Gastroesophageal sphincter (tissue), 4 donors: ENCODE measurements at regions not wholly inside any gene's neighbourhood (a gene's known extent, or its start where the extent isn't known, plus 50 kb on each side); places are given as distances from the start of the nearest gene placed in this dataset.

ENCODE experiments used
- ATAC-seq: fragments of 150-250 bp; one replicate; pipeline ENCODE4 v1.9.1; 2016; ENCODE audit warnings: mild to moderate bottlenecking, moderate library complexity
- H3K27ac ChIP-seq, 4 donors: fragments of 200-600 bp; sonication (generic) in 3 of 4; 1 replicate in 3 of 4; 2 replicates in 1 of 4; pipeline ENCODE4 v1.5.1; 2016 to 2019
- H3K27me3 ChIP-seq: fragments of 200-600 bp; sonication (generic); one replicate; pipeline ENCODE4 v1.5.1; 2019
- H3K36me3 ChIP-seq, 2 donors: fragments of 200-600 bp; sonication (generic); one replicate each; pipeline ENCODE4 v1.5.1; 2019; ENCODE audit warnings: control low read depth in 1 of 2
- H3K4me1 ChIP-seq, 3 donors: fragments of 200-600 bp; sonication (generic); 1 replicate in 2 of 3; 2 replicates in 1 of 3; pipeline ENCODE4 v1.5.1; 2016 to 2019; ENCODE audit warnings: control low read depth in 2 of 3
- H3K4me3 ChIP-seq, 2 donors: fragments of 200-600 bp; sonication (generic); one replicate each; pipeline ENCODE4 v1.5.1; 2019; ENCODE audit warnings: mild to moderate bottlenecking in 1 of 2, moderate library complexity in 1 of 2
- H3K9me3 ChIP-seq, 3 donors: fragments of 200-600 bp; sonication (generic); one replicate each; pipeline ENCODE4 v1.5.1; 2017 to 2019; ENCODE audit warnings: control low read depth in 2 of 3
- CTCF ChIP-seq, 4 experiments: fragments of 200-600 bp in 2 of 4; fragments of 450-650 bp in 2 of 4; sonication (generic) in 1 of 4; IDR thresholded peaks; one replicate each; pipeline ENCODE4 v1.5.1; 2017 to 2019; ENCODE audit warnings: antibody characterized with exemption in 4 of 4, mild to moderate bottlenecking in 2 of 4, moderate library complexity in 2 of 4
- EP300 ChIP-seq: sonication (generic); formaldehyde crosslinking; IDR thresholded peaks from one replicate; pipeline ENCODE4 v1.6.1; 2017; ENCODE audit warnings: antibody characterized with exemption, mild to moderate bottlenecking
- POLR2A ChIP-seq, 2 donors: fragments of 450-650 bp; IDR thresholded peaks; one replicate each; pipeline ENCODE4 v1.6.1; 2017; ENCODE audit warnings: antibody characterized with exemption in 2 of 2, mild to moderate bottlenecking in 2 of 2, moderate library complexity in 1 of 2
- POLR2AphosphoS5 ChIP-seq: sonication (generic); formaldehyde crosslinking; IDR thresholded peaks from one replicate; pipeline ENCODE4 v1.6.1; 2017; ENCODE audit warnings: antibody characterized with exemption
- WGBS, 2 donors: methylation state at CpG; one replicate each; pipeline ENCODE4 v1.1.5; 2018; ENCODE audit warnings: low coverage in 1 of 2; 5-methylcytosine and 5-hydroxymethylcytosine counted together

GRCh38 chr7:34550996-34551395 lies 107.0 kb upstream of the NPSR1 start:
- no peak overlapping the region for H3K27ac ChIP-seq
- no peak for ATAC-seq
- H3K9me3 ChIP-seq, result peaks cover 0 to 28% (median 0%) of the 10 kb centered on the region in 3 donors
- H3K27me3 ChIP-seq, result no peaks in the 10 kb centered on the region
- no peaks in the 10 kb centered on the region for H3K36me3 ChIP-seq
- TF ChIP-seq POLR2A (IDR thresholded peaks at IDR 0.05) (no peak), CTCF (IDR thresholded peaks at IDR 0.05) (no peak), POLR2AphosphoS5 (no peak), EP300 (no peak)
- H3K4me3 ChIP-seq, result no peak overlapping the region
- WGBS, 2 donors, result 70 to 73% methylated on average over 2 of the region's 2 CpGs
- no peaks in the 10 kb centered on the region for H3K4me1 ChIP-seq

GRCh38 chr7:34552502-34552901 lies 105.5 kb upstream of the NPSR1 start:
- no peak for TF ChIP-seq POLR2AphosphoS5
- TF ChIP-seq CTCF (IDR thresholded peaks at IDR 0.05), result no peak
- TF ChIP-seq EP300, result no peak
- TF ChIP-seq POLR2A (IDR thresholded peaks at IDR 0.05), result no peak
- peak; percentile 3 for ATAC-seq

GRCh38 chr7:34558022-34558421 lies 100.0 kb upstream of the NPSR1 start:
- 80 to 93% methylated on average over 4 of the region's 4 CpGs for WGBS, 2 donors
- no peak overlapping the region for H3K27ac ChIP-seq
- H3K4me1 ChIP-seq, result no peaks in the 10 kb centered on the region
- H3K27me3 ChIP-seq, result no peaks in the 10 kb centered on the region
- no peaks in the 10 kb centered on the region for H3K36me3 ChIP-seq
- peaks cover 0 to 27% (median 0%) of the 10 kb centered on the region in 3 donors for H3K9me3 ChIP-seq
- TF ChIP-seq POLR2A (IDR thresholded peaks at IDR 0.05) (no peak), CTCF (IDR thresholded peaks at IDR 0.05) (no peak), EP300 (no peak), POLR2AphosphoS5 (no peak)
- H3K4me3 ChIP-seq, result no peak overlapping the region
- ATAC-seq, result no peak

More at GRCh38 chr7:34552502-34552901, 105.5 kb upstream of the NPSR1 start:
- Histone ChIP-seq H3K36me3 (no peaks in the 10 kb centered on the region), H3K27me3 (no peaks in the 10 kb centered on the region), H3K4me1 (no peaks in the 10 kb centered on the region), H3K4me3 (no peak overlapping the region), H3K27ac (no peak overlapping the region), H3K9me3 (peaks cover 0 to 38% (median 0%) of the 10 kb centered on the region in 3 donors)
- no CpG with 5 or more reads among the region's 5 CpGs for WGBS, 2 donors

- 75 to 84% methylated on average over 5 to 7 of the region's 7 CpGs for WGBS, 2 donors
- no peaks in the 10 kb centered on the region for H3K27me3 ChIP-seq
Measured at GRCh38 chr7:34564091-34564490, 93.9 kb upstream of the NPSR1 start.

More at GRCh38 chr7:34564091-34564490, 93.9 kb upstream of the NPSR1 start:
- H3K27ac ChIP-seq, result no peak overlapping the region
- no peak overlapping the region for H3K4me3 ChIP-seq
- H3K36me3 ChIP-seq, result no peaks in the 10 kb centered on the region
- TF ChIP-seq CTCF (IDR thresholded peaks at IDR 0.05) (no peak), POLR2A (IDR thresholded peaks at IDR 0.05) (no peak), EP300 (no peak), POLR2AphosphoS5 (no peak)
- no peaks in the 10 kb centered on the region for H3K9me3 ChIP-seq
- H3K4me1 ChIP-seq, result no peaks in the 10 kb centered on the region
- ATAC-seq, result no peak
